RPMI7951 (cell line): ENCODE measurements at regions not wholly inside any gene's neighbourhood (a gene's known extent, or its start where the extent isn't known, plus 50 kb on each side); places are given as distances from the start of the nearest gene placed in this dataset.

Experiments
- DNase-seq: peaks from one replicate; pipeline ENCODE4 v3.0.0-alpha.2; 2012; ENCODE audit warnings: low read depth

DNA sequence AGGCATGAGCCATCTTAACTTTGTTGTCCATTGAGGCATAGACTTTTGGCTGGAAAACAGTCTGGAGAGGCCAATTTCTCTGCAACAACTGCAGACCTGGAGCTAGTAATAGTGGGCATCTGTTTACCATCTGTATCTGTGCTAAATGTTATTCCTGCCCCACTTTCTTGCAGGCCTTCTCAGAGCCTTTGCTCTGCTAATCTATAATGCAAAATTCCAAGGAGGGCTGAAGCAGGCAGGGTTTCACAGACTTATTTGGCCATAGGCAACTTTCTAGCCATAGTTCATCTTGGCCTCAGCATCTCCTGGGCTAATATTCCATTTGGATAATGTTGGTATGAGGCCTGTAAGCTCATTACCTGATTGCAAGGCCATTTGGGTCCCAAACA, 124.5 kb upstream of the CSF3R start:
- DNase-seq, result no peak

DNA sequence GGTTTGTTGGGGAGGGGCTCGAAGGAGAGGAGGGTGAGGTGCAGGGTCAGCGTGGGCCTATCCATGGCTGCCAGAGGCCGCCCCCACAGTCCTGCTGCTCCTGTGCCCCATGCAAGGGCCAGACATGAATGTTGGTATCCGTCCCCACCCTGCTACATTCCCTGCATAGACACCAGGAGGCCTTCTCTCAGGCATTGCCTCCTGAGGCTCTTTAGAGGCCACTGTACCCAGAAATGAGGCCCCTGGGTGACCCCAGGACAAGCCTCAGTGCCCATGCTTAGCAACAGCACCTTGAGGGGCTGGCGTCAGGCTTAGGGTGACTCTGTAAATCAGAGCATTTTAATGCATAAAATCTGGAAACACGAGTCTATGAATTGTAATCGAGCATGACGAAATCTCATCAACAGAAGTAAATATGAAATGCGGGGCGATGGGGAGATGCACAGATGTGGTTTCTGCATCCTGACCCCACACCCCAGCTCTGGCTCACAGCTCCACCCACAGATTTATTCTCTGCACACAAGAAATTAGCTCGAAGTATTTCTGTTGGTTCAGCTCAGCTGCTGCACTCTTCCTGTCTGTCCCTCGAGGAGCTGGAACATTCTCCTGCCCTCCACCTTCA, 124.0 kb upstream of the CSF3R start:
- no peak for DNase-seq

GRCh38 chr1:36605942-36606640, 123.4 kb upstream of the CSF3R start:
- DNase-seq, result no peak

GRCh38 chr1:36603461-36603860, 120.7 kb upstream of the CSF3R start:
- DNase-seq, result no peak

- DNase-seq, result no peak
Measured at GRCh38 chr1:36602184-36602583, 119.5 kb upstream of the CSF3R start.

GRCh38 chr1:36599828-36600227, 117.1 kb upstream of the CSF3R start:
- DNase-seq, result no peak

DNA sequence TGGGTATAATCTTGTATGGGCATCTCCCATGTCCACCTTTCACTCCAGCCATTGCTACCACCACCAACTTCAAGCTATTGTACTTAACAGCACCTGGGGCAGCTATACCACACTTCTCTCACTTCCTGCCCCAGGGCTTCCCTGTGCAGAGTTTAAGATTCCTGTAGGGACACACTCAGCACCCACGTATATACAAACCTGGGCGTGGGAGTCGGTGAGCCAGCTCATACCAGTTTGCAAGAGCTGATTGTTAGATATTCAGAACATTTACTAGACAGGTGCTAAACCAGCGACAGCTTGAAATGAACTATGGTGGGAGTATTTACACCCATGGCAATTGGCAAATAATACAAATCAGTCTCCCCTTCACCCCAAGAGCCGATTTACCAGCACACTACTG, 114.8 kb upstream of the CSF3R start:
- no peak for DNase-seq

- DNase-seq, result no peak
Measured at GRCh38 chr1:36595921-36596320, 113.2 kb upstream of the CSF3R start.

GRCh38 chr1:36595349-36595748, 112.6 kb upstream of the CSF3R start:
- DNase-seq, result no peak

DNA sequence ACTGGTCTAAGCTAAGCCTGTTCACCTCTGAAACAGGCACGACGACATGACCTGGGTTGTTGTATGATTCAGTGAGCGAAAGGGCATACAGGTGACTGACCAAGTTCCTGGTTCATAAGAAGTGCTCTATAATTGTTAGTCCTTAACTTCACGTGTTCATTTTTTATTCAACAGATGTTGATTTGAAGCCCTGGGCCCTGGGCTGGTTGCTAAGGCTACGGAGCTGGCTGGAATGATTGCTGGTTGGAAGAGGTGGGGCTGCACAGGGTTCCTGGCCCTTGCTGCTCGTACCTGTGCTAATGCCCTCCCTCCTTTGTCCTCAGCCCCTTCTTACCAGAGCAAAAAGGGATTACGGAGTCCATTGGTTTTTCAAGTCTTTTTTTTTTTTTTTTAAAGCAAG, 111.3 kb upstream of the CSF3R start:
- no peak for DNase-seq

GRCh38 chr1:36591278-36591677, 108.6 kb upstream of the CSF3R start:
- DNase-seq, result no peak

DNA sequence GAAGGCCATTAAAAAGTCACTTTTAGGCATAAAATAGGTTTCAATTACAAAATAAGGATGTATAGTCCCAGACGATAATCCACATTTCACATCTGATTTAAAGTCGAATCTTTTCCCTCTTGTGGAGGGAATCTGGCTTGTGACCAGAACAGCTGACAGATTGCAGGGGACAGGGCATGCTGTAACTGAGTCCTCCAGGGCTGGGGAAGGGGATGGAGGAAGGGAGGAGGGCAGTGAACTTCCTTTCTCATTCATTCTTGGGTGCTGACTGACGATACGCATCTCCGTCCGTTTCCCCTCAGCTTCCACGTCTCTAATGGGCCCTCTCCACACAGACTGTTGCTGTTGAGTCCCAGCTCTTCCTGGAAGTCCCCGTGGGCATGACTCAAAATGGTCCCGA, 108.1 kb upstream of the CSF3R start:
- no peak for DNase-seq

DNA sequence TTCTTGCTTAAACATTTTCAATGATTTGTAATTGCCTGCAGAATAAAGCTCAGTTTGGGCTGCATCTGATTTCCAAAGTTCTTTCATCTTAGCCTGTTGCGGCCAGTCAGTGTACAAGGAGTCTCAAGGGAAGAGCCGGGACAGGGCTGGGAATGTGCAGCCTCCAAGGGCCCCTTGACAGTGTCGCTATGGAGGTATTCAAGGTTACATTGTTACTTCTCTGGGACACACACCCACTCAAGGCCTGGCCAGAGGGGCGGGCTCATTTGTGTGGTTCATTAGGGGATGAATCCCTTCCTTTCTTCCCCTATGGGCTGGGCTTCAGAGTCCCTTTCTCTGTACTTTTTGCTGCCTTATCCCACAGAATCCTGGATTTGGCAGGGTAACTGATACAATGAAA, 107.6 kb upstream of the CSF3R start:
- no peak for DNase-seq

DNA sequence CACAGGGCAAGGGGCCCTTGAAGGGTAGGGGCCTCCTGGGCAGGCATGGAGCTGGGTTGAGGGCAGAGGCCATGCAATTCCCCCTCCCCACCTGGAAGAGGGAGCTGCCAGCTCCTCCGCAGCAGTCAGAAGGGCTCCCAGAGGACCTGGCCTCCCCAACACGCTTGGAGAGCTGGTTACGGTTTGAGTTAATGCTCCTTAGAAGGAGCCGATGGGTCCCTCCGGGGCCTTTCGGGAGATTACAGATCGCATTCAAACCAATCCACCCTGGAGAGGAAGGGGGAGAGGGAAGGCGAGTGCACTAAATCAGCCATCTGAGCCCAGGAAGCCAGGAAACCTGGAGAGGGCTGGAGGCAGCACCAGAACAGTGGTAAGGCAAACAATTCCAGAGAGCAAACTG, 106.3 kb upstream of the CSF3R start:
- DNase-seq, result no peak

DNA sequence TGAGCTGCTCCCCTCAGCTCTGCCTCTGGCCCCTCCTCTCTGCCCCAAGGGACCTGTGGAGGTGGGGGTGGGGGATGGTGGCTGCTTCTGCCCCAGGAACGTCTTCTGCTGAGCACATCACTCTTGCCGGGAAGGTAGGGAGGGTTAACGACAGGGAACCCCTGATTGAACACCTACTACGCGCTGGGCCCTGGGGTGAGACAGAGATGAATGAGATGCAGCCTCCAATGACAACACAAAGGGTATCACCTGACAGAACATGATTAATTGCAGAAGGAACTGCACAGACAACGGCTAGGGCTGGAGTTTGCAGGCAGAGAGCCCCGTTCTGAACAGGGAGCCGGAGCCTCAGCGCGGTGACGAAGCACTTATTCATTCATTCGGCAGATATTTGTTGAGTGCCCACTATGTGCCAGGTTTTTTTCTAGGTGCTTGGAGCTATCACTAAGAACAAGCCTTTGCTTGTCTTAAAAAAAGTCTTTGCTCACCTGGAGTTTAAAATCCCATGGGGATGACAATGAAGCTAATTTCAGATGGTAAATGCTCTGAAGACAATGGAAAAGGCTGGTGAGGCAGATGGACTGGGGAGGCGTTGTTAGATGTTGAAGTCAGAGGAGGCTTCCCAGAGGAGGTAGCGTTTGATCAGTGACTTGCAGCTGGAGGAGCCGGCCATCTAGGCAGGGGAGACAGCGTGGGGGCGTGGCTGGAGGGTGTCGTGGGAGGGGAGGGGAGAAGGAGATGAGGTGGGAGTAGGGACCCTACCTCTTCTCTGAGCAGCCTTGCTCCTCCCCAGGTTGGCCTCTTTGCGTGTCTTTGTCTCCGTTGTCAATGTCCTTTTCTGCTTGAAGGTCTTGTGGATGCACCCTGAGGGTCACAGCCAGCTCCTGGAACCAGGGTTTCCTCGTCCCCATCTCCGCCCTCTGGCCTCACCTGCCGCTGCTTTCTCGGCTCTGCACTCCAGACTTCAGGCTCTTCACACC, 103.1 kb upstream of the CSF3R start:
- no peak for DNase-seq

- DNase-seq, result no peak
Measured at GRCh38 chr1:36584874-36585453, 102.3 kb upstream of the CSF3R start.

GRCh38 chr1:36583980-36584782, 101.5 kb upstream of the CSF3R start:
- DNase-seq, result no peak

DNA sequence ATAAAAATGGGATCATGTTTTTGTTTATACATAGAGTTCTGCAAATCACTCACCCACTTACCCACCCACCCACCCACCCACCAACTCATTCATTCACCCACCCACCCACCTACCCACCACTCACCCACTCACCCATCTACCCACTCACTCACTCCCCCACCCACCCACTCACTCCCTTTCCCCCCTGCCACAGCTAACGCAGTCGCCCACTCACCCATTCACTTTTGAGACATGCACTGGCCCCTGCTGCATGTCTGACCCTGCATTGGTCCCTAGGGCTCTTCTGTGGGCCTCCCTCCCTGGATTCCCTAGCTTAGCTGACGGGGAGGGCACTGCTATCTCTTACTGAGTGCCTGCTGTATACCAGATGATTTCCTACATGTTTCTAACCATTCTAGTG, 100.4 kb upstream of the CSF3R start:
- DNase-seq, result no peak

- no peak for DNase-seq
Measured at GRCh38 chr1:36582066-36582755, 99.5 kb upstream of the CSF3R start.

GRCh38 chr1:36580524-36580923, 97.8 kb upstream of the CSF3R start:
- DNase-seq, result no peak

DNA sequence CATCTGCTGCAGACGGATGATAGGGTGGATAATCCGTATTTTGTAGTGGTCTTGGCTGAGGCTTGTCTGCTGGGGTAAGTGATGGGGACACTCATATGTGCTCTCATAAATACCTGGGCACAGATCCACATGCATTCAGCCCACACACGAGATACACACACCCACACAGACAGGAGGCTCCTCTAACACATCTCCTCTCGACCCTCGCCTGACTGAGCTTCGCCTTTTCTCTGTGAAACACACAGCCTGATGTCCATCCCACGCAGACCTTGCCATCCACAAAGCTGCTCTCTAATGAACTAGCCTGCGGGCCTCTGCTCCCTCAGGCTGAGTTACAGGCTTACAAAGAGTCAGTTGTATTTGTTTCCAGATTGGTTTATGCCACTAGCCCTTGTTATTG, 96.3 kb upstream of the CSF3R start:
- DNase-seq, result no peak
